UCSD-AML1 (cell line): ENCODE measurements at regions not wholly inside any gene's neighbourhood (a gene's known extent, or its start where the extent isn't known, plus 50 kb on each side); places are given as distances from the start of the nearest gene placed in this dataset.
"Not testable (repeated sequence)": the region's sequence is repeated elsewhere in the genome, so short reads cannot be mapped to it uniquely, and the experiment has no call there.

Experiments
- DNase-seq: peaks from one replicate; lab custom pipeline; 2025; ENCODE audit not compliant: unreplicated experiment; lab: John Stamatoyannopoulos, UW

DNA sequence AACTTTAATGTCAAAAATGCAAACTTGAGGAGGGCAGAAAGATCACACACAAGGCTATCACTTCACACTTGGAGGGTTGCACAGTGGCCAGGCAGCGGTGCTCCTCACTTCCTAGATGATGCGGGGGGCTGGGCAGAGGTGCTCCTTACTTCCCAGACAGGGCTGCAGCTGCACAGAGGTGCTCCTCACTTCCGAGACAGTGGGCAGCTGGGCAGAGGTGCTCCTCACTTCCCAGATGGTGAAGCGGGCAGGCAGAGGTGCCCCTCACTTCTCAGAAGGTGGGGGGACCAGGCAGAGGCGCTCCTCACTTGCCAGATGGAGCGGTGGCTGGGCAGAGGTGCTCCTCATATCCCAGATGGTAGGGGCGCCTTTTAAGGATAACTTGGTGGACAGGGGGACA lies 423.2 kb upstream of the RORB start:
- no peak for DNase-seq

- DNase-seq, result no peak
These were observed 418.5 kb upstream of the RORB start for GRCh38 chr9:74078647-74079046.

DNA sequence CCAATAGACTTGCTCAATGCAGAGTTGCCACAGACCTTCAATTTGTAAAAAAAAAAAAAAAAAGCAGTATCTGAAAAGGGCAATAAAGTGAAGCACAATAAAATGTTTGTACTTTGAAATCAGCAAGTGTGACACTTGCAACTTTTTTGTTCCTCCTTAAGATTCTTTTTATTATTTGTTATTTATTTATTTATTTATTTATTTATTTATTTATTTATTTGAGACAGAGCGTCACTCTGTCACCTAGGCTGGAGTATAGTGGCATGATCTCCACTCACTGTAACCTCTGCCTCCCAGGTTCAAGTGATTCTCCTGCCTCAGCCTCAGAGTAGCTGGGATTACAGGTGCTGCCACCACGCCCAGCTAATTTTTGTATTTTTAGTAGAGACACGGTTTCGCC lies 416.5 kb upstream of the RORB start:
- not testable (repeated sequence) for DNase-seq

- DNase-seq, result no peak
These were observed 413.3 kb upstream of the RORB start for GRCh38 chr9:74083681-74084433.

- not testable (repeated sequence) for DNase-seq
These were observed 411.6 kb upstream of the RORB start for GRCh38 chr9:74085384-74086037.

- DNase-seq, result not testable (repeated sequence)
These were observed 406.2 kb upstream of the RORB start for GRCh38 chr9:74090921-74091320.

GRCh38 chr9:74092491-74092834 lies 404.7 kb upstream of the RORB start:
- no peak for DNase-seq

- not testable (repeated sequence) for DNase-seq
These were observed 403.1 kb upstream of the RORB start for GRCh38 chr9:74094037-74094436.

DNA sequence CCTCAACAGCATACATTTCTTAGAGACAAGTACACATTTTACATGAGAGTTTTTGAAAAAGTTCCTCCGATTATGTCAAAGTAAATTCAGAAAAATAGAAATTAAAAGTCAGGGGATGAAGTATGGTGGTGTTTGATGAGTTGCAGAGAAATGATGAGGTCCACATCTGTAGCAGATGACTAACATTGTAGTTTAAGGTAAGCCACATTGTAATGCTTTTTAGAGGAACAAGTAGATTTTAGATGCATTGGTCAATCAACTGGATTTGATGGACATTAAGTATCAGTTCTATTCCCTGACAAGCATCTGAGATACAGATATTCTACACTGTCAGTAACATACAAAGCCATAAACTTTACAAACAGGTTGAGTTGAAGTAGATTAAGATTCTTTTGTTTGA lies 402.4 kb upstream of the RORB start:
- DNase-seq, result no peak

DNA sequence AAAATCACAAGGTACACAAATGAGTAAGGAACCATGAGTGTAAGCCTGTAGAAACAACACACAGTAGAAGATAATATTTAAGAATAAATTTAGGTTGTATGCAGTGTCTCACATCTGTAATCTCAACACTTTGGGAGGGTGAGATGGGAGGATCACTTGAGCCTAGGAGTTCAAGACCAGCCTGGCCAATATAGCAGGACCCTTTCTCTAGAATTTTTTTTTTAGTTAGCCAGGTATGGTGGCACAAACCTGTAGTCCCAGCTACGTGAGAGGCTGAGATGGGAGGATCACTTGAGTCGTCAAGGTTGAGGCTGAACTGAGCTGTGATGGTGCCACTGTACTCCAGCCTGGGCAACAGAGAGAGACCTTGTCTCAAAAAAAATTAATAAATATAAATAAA lies 401.2 kb upstream of the RORB start:
- DNase-seq, result no peak

GRCh38 chr9:74096420-74096819 lies 400.7 kb upstream of the RORB start:
- no peak for DNase-seq

- DNase-seq, result no peak
These were observed 397.1 kb upstream of the RORB start for GRCh38 chr9:74100042-74100441.

GRCh38 chr9:74102148-74102547 lies 395.0 kb upstream of the RORB start:
- DNase-seq, result not testable (repeated sequence)

GRCh38 chr9:74102702-74103101 lies 394.4 kb upstream of the RORB start:
- no peak for DNase-seq

DNA sequence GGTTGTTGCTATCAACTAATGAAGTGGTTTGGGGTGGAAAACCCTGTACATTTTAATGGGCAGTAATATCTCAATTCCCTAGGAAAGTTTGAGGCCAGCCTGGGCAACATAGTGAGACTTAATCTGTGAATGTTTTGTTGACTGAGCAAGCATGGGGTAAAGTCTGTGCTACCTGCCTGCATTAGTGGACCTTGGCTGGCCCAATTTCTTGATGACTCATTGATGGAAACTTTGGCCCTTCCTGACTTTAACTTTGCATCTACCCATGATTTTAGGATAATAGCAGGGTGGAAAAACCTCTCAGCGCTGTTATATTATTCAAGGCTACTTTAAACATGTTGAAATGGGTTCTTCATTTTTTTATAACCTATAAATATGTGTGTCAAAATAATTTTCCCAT lies 389.4 kb upstream of the RORB start:
- no peak for DNase-seq

DNA sequence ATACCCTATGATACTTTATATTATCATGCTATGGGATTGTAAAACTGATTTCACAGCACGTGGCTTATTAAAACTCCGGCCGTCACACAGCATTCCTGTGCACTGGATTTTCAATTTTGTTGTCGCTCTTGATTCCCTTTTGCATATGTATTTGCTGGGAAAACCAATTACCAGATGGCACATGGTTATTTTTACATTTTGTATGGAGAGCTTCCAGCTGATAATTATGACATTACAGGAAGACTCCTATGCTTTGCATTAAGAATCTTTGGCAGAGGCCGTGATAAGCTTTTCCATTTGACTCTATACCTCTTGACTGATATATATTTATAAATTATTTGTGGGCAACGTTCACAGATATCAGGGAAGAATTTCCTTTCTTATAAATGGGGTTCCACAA lies 381.2 kb upstream of the RORB start:
- no peak for DNase-seq

DNA sequence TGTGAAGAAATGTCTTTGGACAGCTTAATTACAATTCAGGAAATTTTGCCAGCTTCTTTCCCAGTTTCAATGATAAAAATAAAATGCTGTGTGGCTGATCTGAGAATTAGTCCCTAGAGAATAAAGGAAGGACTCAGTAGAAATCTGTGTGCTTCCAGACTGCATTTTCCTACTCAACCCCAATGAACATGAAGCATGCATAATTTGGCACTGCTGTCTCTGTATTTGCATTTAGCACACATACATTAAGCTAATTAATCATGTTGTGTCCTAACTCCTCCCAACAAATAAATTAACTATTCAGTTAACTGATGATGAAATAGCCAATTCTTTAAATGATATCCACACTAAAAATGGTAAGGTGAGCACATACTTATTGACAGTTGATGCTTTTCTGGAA lies 380.0 kb upstream of the RORB start:
- no peak for DNase-seq

DNA sequence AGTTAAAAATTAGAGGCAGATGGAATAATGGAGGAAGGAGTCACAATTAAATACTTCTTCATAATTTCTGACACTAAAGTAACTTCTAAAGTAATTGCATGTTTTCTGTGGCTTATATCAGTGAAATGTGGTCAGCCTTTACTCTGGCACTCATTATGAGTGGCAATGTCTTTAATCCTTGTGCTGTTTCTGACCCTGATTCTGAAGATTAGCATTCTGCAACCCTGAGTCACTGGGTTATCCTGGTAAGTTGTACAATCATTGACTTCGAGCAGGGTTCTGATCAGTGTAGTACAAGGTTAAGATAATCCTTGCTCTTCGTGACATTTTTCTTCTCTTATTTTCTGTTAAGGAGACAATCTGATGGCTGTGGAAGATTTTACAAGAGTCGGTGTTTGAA lies 379.4 kb upstream of the RORB start:
- no peak for DNase-seq

GRCh38 chr9:74120061-74120460 lies 377.1 kb upstream of the RORB start:
- no peak for DNase-seq

DNA sequence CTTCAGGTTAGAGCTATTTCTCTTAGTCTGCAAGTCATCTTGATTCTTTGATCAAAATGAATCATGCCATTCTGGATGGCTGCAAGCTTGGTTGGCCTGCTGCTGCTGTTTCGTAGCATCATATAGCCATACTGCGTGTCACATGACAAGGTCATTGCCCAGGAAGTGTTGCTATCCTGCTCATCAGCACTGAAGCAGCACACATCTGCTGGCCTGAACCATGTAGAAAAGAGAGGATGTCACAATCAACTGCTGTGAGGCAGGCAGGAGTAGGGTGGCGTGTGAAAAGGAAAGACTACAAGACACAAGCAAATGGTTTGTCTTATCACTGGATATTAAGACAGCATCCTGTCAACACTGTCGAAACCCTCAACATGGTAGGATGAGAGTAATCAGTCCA lies 376.7 kb upstream of the RORB start:
- no peak for DNase-seq

DNA sequence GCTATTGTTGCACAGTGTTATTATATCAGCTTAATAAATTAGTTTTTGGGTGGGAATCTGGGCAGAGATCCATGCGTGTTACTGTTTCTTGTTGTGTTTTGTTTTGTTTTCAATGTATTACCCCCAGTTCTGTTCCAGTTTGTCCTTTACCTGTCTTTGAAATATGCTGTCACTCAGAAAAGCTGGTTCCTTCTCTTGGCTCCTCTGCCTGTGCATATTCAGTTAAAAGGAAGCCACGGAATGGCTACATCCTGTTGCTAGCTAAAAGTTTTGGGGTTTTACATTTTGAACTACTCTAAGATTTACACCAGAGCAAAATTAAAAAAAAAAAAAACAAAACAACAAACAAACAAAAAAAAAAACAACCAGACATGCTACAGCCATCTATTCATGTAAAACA lies 374.9 kb upstream of the RORB start:
- no peak for DNase-seq

DNA sequence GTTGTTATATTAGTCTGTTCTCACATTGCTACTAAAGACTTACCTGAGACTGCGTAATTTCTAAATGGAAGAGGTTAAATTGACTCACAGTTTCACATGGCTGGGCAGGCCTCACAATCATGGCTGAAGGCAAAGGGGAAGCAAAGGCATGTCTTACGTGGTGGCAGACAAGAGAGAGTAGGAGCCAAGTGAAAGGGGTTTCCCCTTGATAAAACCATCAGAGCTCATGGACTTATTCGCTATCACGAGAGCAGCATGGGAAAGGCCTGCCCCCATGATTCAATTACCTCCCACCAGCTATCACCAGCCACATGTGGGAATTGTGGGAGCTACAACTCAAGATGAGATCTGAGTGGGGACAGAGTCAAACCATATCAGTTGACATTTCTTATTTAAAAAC lies 374.5 kb upstream of the RORB start:
- DNase-seq, result no peak

GRCh38 chr9:74125941-74126340 lies 371.2 kb upstream of the RORB start:
- no peak for DNase-seq
